Right ventricle myocardium inferior (tissue), 1 donor: ENCODE measurements at regions not wholly inside any gene's neighbourhood (a gene's known extent, or its start where the extent isn't known, plus 50 kb on each side); places are given as distances from the start of the nearest gene placed in this dataset.

ENCODE experiments used
- ATAC-seq: fragments of 200-7000 bp; cut with Tn5 transposase; one replicate; pipeline ENCODE4 v1.9.1; 2020; ENCODE audit warnings: mild to moderate bottlenecking, moderate library complexity
- DNase-seq: peaks from one replicate; pipeline ENCODE4 v3.0.0; 2021; ENCODE audit errors: missing footprints
- intact Hi-C: fragments of 100-400 bp; cut with DNase I; formaldehyde crosslinking; loops from one replicate; pipeline ENCODE4 v1.11.0; 2022
- donor health status: DM: no; HTN: yes; CAD: no; lungs with severe emphysema.

DNA sequence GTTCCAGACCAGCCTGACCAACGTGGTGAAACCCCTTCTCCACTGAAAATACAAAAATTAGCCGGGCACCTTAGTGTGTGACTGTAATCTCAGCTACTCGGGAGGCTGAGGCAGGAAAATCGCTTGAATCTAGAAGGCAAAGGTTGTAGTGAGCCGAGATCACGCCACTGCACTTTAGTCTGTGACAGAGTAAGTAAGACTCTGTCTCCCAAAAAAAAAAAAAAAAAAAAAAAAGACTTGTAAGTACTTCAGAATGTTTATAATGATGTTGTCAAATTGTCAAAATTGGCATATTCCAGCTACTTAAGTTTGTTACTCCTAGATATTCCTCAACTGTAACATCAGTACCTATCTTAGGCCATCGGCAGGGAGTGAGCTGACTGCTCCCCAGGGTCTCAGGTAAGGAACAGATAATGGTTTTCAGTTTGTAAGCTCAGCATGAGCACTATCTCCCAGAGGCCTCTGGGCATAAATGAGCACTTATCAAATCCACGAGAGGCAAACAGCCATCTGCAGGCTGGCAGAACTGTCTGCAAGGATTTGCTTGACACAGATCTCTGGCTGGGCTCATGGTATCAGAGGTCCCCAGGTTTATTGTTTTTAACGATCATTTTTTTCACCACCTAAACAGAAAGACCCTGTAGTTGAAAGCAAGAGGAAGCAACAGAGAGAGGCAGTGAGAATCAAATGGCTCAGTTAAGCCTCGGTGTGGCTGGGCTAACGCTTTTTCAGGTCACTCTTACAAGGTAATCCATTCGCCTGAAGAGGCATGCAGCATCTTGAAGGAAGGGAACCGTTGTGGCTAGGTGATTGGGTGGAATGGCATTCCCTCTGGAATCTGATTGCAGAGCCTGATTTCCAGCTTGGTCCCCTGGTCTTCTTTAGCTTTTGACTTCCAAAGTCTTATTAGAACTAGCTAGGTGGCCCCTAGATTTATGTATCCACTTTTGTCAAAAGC, 115.9 kb downstream of the LY86 start:
- intact Hi-C loops: no loop called here
- DNase-seq (no peak), ATAC-seq (no peak)

DNA sequence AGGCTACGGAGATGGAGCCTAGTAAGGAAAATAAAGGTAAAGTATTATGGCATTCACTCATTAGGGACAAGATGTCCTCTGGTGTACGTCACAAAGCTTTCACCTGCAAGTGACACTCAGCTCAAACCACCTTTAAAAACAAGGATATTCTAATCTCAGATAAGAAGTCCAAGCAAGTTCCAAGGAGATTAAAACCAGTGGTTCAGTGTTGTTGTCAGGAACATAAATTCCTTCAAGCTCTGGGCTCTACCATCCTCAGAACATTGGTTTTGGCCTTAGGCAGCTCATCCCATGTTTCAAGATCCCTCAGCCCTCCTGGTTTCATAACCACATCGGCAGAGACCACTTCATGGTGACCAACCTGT, 116.5 kb downstream of the LY86 start:
- ATAC-seq: no peak
- intact Hi-C loops: no loop called here
- no peak for DNase-seq

GRCh38 chr6:6705915-6706675, 117.6 kb downstream of the LY86 start:
- ATAC-seq (no peak), DNase-seq (no peak)
- intact Hi-C loops: no loop called here

GRCh38 chr6:6707143-6707542, 118.6 kb downstream of the LY86 start:
- DNase-seq (no peak), ATAC-seq (no peak)
- intact Hi-C loops: no loop called here

- intact Hi-C loops: no loop called here
- ATAC-seq (no peak), DNase-seq (no peak)
Measured at GRCh38 chr6:6709106-6709505, 120.6 kb downstream of the LY86 start.

GRCh38 chr6:6711031-6711785, 122.7 kb downstream of the LY86 start:
- ATAC-seq (no peak), DNase-seq (no peak)
- intact Hi-C loops: no loop called here

DNA sequence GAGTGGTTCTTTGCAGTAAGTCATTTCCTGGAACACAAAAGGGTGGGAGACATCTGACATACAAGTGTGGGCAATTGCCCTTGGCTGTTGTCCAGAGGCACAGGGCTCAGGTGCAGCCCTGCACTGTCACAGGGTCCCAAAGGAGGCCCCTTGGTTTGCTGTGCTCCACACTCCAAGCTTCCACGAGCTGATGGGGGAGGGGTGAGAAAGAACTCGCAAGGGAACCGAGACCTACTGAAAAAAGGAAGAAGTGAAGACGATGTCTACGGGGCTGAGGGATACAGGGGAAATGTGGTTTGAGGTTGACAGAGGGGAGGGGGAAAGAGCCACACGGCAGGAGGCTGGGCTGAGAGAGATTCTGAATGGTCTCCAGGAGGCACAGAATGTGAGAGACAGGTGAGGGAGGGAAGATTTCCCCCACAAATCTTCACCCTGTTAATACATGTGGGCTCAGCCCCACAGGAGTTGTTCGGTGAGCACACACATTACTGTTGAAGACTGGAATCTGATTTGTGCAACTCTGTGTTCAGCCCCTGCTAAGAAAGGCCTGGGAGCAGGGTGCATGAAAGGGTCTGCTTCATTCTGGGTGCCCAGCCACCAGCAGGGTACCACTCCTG, 123.4 kb downstream of the LY86 start:
- intact Hi-C loops: no loop called here
- ATAC-seq (no peak), DNase-seq (no peak)

DNA sequence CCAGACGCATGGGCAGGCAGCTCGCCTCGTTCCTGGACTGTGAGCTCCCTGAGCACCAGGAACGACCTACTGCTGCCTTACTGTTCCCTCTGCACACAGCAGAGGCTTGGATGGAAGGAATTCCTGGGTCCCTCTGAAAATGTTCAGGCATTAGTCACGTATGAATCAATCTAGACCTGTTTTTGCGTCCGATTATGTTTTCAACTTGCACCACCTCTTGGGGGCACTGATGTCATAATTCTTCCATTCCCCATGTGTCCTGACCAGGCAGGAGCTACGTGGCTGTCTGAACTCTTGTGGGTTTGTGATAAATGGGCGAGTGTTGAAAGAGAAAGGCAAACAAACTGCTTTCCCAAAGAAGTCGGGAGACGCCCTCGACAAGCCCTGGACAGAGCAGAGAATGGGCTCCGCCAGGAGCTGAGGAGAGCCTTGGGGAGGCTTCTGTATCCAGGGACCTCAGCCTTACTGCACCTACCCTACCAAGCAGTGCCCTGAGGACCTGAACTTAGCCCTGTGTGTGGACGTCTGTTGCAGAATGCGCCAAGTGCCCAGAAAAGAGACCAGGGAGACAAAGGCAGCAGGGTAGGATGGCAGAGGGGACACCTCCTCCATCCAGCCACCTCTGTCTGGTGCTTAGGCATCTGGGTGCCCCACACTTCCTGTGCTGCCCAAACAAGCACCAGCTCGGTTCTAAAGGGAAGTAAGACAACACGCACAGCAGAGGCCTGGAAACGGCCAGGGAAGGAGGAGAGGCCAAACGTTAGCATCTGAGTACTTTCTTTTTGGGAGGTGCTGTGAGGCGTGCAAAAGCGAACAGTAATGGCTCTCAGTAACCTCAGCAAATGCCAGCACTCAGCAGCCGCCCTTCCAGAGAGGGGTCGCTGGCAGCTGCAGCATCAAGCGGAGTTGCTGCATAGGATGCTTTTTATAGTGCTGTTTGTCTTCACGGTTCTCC, 124.2 kb downstream of the LY86 start:
- intact Hi-C loops: no loop called here
- DNase-seq (no peak), ATAC-seq (peak; percentile 34)

- DNase-seq (no peak), ATAC-seq (peak; percentile 8)
- intact Hi-C loops: no loop called here
Measured at GRCh38 chr6:6713657-6714056, 125.1 kb downstream of the LY86 start.

DNA sequence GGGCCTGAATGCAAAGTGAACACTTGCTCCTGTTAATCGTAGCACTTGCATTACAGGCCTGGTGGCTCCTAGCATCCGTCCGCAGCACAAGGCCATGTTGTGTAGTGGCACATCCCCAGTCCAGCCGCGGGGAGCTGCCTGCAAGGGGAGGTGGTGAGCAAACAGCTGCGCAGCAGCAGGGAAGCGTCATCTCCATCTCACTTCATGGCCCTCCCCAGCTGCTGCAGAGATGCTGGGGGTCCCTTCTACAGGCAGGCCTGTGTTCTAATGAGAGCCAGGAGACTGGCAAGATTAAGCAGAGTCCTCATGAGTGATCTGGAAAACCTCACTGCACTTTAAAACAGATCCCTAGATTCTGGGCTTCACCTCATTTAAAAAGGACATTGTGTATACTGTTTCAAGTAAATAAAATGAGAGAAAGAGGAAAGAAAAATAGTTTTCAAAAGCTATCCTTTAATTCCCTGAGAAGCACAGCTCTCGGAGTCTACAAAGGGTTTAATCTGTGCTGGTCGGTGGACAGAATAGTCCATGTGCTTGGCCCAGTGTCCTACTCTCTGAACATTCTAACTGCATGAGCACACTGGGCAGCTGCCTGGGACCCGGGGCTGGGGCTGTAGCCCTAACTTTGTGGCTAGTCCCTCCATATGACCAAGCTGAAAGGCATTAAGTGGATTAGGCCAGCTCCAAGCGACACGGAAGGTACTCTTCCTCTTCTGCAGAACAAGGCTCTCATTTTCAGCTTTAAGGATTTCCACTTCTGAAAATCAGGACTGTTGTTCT, 125.8 kb downstream of the LY86 start:
- ATAC-seq: peak; percentile 42
- intact Hi-C loops: no loop called here
- DNase-seq: peak; percentile 76

DNA sequence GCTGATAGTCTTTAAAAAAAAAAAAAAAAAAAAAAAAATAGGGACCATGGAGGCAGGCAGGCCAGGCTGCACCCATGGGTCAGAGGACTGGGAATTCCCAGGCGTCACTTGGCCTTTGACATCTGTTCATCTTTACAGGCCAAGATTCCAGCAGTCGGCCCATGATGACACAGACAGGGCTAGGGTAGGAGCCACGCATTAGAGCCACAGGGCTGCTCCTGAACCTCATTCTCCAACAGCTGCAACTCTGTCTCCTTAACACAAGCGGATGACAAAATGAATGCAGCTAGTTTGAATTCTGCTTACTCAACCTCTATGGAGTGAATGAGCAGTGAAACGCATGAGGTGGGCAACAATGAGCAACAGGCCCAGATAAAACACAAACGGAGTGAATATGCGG, 126.4 kb downstream of the LY86 start:
- DNase-seq: no peak
- intact Hi-C loops: no loop called here
- no peak for ATAC-seq

- intact Hi-C loops: no loop called here
- ATAC-seq (no peak), DNase-seq (no peak)
Measured at GRCh38 chr6:6715465-6715864, 126.9 kb downstream of the LY86 start.

GRCh38 chr6:6716998-6717763, 128.7 kb downstream of the LY86 start:
- ATAC-seq: no peak
- intact Hi-C loops: no loop called here

GRCh38 chr6:6717953-6718352, 129.4 kb downstream of the LY86 start:
- intact Hi-C loops: no loop called here
- peak; percentile 36 for ATAC-seq
- DNase-seq: no peak

More at GRCh38 chr6:6716998-6717763, 128.7 kb downstream of the LY86 start:
- no peak for DNase-seq

- intact Hi-C loops: loop anchor here (5.0 kb wide), 1 partner anchor 34 kb away; no protein-coding TSS in a partner anchor
- ATAC-seq (no peak), DNase-seq (no peak)
Measured at GRCh38 chr6:6721606-6722005, 133.1 kb downstream of the LY86 start.

DNA sequence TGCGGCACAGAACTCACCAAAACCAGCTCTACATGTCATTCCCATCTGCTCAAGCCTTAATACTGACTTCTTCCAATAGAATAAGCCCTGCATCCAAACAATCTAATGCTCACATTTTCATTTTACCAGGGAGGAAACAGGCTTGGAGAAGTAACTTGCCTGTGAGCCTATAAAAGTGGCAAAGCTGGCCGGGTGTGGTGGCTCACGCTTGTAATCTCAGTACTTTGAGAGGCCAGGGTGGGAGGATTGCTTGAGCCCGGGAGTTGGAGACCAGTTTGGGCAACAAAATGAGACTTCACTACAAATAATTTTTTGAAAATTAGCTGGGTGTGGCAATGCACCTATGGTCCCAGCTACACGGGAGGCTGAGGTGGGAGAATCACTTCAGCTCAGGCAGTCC, 133.7 kb downstream of the LY86 start:
- no peak for ATAC-seq
- intact Hi-C loops: loop anchor here (5.0 kb wide), 1 partner anchor 35 kb away; no protein-coding TSS in a partner anchor

More for the DNA sequence above, 133.7 kb downstream of the LY86 start:
- DNase-seq: no peak
